NCI-H146 treated with DMSO at 0.1 percent for 48 hours (cell line): ENCODE measurements at regions not wholly inside any gene's neighbourhood (a gene's known extent, or its start where the extent isn't known, plus 50 kb on each side); places are given as distances from the start of the nearest gene placed in this dataset.

ENCODE experiments used
- DNase-seq: peaks from one replicate; lab custom pipeline; 2025; ENCODE audit not compliant: unreplicated experiment; lab: John Stamatoyannopoulos, UW

DNA sequence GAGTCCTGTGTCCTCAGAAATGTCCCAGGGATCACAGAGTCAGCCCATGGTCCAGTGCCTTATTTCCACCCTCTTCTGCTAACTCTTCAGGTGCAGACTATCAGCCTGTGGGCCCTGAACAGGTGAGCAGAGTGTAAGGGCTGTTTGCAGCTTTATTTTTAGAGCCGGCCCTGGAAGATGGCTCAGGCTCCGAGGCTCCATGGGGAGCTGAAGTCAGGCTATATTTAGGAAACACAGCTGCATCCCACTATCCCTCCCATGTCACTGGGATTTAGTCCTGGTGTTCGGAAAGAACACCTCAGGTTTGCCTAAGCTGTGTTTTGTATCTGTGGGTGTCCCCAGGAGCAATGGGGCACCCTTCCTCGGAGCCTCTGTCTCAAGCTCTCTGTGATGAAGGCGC is 126.9 kb downstream of the RPS24 start:
- no peak for DNase-seq

DNA sequence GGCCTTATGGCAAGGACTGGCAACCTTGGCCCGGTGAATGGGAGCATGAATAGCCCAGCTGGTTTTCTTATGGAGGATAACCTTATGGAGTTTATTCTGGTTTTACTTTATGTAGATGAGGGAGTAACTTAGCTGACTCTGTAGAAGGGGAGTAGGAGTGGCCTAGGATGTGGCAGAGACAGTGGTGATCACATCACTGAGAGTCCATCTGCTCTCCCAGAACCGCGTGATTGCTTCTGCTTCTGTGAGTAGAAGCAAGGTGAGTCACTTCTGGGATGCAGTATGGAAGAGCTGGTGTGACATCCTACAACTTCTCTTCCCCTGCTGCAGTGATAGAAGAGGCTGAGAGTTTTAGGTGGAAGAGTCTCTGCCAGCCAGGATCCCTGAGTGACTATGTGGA is 129.2 kb downstream of the RPS24 start:
- no peak for DNase-seq

DNA sequence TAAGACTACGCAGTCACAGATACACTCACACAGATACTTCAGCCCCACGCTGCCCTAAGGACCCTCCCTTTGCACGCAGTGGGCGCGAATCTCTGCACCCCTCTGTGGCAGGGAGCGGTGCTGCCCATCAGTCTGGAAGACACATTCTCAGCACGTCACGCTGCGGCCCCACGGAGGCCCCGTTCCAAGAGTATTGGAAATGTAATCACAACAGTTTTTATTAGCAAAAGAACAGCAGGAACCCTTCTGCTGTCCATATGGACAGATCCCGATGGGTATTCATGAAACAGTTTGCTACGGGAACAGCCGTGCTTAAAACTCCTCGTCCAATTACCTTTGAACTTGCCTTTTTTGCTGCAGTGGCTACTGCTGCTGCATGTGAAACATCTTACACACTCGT is 131.0 kb downstream of the RPS24 start:
- DNase-seq, result no peak

DNA sequence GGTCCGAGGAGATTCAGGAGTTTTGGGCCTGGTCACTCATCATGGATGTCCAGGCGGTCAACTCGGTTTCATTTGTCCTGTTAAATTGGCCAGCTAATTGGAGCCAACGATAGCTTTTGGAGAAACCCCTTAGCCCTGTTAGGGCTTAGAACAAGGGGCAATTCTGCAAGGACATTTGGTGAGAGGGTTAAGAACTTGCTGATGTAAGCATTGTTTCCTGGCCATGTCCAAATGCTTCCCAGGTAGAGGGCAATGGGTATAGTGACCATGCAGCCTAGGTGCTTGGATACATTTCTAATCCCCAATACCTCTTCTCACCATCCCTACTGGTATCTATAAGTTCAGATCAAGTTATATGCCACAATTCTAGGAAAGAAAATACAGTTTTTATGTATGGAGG is 131.5 kb downstream of the RPS24 start:
- DNase-seq, result no peak

DNA sequence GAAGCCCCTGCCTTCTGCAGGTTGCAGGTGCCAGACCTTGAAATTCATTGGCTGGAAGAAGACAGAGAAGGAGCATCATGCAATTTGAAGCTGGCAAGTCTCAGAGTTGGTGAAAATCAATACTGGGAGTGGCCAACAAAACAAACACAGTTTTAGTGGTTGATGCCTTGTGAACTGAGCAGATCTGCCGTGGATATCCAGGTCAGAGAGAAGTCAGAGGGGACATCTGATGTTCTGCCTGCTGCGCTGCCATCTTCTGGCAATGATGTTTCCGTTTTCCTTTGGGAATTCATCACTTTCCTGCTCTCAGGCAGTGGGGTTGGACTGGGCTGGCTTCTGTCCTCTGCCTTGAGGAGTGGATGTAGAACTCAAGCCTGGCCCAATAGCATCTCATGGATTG is 132.0 kb downstream of the RPS24 start:
- peak; percentile 91 for DNase-seq

DNA sequence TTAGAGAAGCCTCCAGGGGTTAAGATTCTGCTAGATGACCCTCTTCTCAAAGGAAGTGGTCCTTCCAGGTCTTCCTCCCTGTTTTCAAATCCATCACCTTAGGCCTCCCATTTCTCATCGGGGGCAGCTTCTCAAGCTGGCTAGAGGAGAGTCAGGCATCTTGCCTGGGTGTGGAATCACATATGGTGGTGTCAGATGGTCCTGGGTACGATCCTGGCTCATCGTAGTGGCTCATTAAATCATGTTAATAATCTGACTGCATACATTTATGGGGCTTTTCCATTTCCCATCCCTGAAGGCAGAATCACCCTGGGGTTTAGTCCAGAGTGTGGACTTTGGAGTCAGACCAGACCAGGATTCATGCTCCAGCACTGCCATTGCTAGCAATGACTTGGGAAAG is 132.6 kb downstream of the RPS24 start:
- DNase-seq, result no peak

DNA sequence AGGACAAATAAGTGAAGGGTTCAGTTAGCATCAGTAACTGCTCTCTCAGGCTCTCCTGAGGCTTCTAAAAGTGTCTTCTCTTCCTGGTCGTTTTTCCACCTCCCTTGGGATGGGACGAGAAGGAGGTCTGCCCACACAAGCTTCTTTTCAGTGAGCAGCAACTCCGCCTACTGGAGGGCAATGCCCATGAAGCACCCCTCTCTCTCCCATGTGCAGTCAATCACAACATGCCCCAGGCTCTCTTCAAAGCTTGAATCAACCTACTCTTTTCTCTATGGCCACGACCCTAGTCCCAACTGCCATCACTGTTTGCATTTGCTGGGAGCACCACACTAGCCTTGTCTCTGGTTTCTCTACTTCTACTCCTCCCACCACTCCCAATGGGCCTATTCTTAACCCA is 135.6 kb downstream of the RPS24 start:
- no peak for DNase-seq

DNA sequence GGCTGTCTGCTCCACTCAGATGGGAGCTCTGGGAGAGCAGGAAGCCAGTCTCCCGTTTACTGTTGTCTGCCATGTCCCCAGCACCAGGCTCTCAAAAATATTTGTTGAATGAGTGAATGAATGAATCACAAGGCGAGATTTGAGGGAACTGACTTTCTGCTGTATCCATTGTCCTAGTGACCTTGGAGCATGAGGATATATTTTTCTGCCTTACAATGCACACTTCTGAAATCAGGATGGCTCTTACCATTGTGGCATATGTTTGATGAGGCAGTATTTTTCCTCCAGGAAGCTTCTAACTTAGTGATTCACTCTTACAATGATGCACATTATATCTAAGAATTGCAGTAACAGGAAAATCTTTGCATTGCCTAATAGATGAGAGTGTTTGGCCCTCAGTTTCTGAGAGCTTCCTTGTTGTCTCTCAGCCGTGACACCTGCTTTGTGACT is 136.4 kb downstream of the RPS24 start:
- no peak for DNase-seq

DNA sequence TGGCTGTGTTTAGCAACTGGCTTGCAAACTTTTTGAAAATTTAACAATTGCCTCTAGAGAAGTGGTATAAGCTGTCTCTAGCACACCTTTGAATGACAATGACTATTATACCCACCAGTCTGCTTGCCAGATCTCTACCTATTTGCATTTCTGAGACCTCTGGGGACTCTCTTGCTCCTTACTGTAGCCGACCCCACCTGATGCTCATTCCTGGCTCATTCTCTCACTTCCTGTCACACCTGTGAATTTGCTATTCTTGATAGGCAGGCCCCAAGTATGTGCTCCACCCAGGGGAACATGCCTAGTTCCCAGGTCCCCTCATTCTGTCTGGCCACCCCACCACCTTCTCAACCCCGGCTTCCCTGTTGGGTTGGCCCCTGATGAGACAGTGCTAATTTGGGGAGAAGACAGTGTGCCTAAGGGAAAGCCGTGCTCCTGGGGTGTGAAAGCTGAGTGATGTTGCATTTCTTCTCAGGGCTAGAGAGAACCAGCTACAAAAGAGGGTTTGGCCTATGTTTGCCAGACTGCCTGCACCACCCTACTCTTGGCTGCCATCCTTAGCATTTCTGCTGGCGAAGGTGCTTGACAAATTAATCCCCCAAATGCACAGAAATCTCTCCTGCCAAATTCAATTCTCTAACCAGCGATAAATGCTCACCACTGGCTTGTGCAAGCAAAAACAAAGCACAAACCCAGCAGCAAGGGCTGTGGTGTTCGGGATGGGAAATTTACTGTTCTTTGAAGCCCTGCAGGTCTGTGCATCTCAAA is 138.2 kb downstream of the RPS24 start:
- DNase-seq, result no peak

DNA sequence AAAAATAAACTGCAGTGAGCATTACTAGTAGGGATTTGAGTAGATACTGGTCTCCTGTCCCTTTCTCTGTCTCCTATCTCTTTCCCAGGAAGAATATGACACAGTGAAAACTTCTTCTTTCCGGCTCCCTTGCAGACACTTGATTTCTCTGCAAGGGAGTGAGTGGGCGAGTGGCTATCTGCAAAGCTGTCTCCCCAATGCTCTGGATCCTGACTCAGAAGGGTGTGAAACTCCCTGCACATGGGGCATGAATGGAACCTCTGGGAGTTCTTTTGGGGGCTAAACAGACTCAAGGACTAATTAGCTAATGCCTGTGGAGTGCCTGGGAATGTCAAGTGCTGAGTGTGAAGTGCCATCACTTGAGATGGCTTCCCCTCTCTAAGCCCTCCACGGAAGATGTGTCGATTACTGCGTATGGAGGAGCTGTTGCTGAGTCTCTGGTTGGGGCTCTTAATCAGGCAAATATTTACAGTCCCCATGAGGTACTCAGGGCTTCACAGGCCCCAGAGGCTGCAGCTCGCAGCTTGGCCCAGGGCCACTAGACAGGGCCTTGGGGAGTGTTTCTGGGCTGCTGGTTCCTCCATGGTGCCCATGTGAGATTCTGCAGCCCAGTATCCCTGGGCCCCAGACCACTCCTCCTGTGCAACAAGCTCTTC is 139.8 kb downstream of the RPS24 start:
- DNase-seq, result no peak

DNA sequence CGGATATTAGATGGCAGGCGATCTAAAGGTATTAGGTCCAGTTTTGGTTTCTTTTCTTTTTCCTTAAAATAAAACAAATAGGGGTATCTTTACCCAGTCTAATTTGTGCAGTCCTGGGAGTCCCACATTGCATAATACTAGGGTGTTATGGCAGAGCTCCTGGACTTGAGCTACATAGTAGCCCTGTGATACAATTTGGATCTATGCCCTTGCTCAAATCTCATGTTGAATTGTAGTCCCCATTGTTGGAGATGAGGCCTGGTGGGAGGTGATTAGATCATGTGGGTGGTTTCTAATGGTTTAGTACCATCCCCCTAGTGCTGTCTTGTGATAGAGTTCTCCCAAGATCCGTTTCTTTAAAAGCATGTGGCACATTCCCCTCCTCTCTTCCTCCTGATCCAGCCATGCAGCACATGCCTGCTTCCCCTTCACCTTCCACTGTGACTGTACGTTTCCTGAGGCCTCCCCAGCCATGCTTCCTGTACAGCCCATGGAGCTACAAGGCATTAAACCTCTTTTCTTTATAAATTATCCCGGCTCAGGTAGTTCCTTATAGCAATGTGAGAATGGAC is 141.9 kb downstream of the RPS24 start:
- DNase-seq, result no peak

DNA sequence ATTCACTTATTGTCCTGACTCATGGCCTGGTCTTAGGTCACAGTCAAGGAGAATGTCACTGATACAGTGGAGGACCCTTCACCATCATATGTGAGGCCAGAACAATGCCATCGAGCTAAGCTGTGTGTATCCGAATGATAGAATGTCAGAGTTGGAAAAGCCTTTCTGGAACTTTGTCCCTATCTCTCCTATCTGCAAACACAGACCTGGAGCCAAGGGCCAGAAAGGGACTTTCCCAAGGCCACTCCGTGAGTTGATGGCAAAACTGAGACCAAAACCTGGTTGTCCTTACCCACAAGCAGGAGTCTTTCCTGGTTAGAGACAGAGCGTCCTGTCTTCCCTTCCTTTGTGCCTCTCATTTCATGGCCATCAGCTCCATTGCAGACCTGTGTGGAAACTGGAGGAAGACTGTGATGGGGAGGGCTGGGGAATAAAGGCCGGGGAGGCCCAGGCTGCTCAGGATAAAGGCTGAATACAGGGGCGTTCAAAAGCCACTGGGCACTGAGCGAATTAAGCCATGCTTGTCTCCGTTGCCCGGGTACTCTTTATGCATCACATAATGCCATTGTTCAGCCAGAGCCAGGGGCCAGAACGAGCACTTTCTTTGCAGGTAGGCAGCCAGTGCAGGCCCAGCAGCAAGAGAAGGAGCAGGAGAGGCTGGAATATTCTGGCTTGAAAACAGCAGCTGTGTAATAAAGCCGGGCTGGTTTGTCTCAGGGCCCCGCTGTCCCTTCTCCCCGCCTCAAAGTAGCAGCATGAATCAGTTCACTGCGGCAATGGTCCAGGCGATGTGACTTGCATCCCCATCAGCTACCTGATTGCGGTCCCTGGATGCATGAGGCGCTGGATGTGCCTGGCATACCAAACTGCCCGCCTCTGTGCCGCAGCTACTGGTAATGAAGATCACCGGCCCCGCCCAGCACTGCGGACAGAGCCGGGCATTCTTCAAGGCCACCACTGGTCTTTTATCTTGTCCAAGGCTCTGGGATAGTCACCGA is 143.0 kb downstream of the RPS24 start:
- DNase-seq, result no peak

DNA sequence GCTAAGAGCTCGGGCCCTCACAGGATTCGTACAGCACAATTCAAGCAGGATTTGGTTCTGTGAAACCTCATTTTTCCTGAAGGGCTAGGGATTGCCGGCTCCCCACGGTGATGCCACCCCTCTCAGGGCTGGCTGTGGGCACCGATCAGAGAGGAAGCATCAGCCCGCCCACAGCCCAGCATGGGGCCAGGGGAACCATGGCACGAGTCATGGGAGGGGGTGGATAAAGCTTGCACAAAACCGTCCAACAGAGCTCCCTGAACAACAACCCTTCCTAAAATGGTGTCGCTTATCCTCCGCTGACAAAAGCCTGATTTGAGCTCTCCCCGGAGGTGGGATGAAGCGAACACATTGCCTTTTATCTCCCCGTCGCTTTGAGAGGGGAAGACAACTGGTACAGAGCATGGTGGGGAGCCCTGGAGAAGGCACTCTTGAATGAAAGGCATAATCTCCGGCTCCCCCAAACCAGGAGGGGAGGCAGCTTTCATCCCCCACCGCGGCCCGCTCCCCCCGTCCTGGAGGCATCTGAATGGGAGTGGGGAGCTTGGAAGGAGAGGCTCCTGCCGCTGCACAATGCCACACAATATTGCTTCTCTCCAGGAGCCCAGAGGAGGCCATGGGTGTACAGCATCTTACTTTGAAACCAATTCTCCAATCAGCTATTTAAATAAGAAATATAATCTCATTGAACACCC is 144.0 kb downstream of the RPS24 start:
- no peak for DNase-seq

DNA sequence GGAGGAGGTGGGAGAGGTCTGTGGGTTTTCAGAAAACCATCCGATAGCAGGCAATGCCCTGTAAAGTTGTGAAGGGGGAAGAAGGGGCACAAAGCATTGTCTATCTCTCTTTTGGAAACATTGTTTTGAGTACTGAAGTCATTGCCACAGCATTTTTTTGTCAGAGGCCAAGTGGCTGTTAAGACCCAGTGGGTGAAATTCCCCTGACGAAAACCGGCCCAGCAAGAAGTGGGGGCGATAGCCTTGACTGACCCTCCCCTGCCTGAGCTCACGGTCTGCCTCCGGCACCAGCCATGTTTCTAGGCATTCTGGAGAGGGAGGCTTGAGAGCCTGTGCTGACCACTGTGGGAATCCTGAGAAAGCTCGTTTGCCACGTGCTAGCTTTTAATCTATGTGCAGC is 144.7 kb downstream of the RPS24 start:
- DNase-seq, result no peak

DNA sequence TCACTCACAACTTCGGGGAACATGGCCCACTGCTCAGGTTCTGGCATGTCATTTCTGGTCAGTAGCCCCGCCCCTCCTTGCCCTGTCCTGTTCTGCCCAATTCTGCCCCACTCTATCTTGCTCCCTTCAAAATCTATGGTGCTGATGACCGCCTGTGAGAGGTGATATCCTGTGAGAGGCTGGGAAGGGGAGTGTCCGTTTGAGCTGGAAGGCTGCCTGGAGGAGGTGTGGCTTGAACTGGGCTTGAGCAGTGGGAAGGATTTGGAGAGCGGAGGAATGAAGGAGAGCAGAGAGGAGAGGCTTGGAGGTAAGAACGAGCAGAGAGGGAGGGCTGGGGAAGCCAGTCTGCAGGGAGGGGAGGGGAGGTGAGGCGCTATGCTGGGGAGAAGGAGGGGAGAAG is 145.3 kb downstream of the RPS24 start:
- DNase-seq, result no peak

DNA sequence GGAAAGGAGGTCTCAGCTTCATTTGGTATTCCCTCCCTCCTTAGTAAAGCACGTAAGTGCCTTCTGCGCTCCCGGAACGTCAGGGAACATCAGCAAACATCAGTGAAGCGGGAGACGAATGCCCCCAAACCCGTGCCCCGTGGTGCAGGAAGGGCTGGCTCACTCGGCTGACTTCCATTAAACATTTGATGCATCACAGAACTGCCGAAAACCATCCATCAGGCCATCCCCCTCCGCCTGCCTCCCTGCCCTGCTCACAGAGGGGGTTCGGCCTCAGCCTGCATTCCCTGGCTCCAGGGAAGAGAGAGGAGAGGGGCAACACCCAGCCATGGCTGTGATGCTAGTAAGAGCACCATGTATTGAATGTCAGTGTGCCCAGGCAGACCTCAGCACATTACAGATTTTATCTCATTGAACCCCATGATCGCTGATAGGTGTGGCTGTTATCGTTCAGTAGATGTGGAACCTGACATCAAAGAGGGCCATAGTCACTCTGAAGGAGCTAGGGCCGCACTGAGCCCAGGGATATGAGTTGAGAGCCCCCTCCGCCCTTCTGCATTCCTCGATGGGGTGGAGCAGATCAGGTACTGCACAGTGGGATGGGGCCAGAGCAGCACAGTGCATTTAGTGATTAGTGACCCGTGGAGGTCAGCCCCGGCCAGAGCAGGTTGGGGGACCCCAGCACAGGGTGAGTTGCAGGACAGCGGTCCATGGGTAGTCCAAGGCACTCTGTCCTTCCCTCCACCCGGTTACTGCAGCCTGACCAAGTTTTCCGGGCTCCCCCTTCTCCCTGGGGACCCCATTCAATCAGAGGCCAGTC is 146.4 kb downstream of the RPS24 start:
- DNase-seq, result no peak

DNA sequence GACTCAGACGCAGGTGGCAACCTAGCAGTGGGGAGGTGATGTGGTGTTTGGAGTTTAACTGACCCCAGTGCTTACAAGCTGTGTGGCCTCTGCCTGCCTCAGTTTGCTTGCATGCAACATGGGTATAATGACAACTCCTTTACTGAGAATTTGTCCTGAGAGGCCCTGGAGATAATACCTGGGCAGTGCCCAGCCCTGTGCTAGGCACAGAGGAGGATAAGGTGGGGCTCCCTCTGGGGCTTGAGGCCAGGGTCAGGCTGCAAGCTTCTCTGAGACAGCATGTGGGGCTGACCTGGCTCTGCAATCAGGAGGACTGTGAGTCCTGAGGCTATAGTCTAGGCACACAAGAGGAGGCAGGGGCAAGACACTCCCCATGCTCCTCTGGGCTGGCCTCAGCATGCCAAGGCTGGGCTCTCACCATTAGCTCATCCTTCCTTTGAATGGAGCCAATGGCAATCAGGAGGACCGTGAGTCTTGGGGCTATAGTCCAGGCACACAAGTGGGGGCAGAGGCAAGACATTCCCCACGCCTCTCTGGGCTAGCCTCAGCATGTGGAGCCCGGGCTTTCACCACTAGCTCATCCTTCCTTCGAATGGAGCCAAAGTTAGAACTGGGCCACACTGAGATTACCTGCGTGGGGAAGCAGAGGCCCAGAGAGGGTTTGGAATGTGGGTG is 147.9 kb downstream of the RPS24 start:
- DNase-seq, result no peak

DNA sequence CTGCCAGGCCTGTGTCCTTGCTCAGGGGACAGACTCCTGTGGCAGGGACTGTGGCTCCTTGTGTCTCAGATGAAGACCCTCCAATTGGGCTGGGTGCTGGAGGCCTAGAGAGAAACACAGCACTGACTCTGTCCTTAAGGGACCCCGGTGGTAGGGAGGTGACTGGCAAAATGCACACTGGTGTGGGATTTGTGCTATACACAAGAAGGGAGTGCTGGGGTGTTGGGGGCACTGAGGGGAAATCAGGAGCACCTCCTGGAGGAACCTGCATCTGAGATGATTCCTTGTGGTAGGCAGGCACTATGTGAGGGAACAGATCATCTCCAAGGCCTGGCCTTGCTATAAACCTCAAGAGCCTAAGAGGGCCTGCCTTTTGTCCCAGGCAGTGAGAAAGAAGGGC is 149.2 kb downstream of the RPS24 start:
- DNase-seq, result no peak
